DMS53 (cell line): ENCODE measurements at regions not wholly inside any gene's neighbourhood (a gene's known extent, or its start where the extent isn't known, plus 50 kb on each side); places are given as distances from the start of the nearest gene placed in this dataset.

Experiments used
- DNase-seq: peaks from one replicate; lab custom pipeline; 2025; lab: John Stamatoyannopoulos, UW

DNA sequence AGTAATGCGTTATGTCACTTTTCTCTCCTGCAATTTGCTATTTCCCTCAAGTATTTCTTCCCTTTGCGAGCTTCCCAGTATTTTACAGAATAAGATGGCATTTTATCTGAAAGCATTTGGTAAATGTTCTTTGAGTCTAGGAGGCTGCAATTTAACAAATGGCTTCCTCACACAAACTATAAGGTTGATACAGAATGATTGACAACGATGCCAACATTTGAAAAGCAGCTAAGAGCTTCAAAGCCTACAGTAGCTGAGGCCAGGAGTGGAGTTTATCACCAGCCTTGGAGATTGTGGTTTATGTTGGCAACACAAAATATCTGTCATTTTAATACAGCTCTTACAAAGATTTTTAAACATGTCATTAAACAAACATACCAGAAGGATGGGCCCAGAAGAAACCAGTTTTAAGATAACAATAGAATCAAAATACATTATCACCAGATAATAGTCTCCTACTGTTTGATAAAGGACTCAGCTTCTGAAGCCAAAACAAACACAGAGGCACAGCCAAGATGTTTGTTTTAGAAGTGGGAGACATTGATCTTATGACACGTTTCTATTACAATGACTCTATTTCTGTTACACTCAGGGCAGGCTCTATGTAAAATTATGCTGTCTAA is 711.4 kb upstream of the ACVR2A start:
- DNase-seq, result peak; percentile 17

DNA sequence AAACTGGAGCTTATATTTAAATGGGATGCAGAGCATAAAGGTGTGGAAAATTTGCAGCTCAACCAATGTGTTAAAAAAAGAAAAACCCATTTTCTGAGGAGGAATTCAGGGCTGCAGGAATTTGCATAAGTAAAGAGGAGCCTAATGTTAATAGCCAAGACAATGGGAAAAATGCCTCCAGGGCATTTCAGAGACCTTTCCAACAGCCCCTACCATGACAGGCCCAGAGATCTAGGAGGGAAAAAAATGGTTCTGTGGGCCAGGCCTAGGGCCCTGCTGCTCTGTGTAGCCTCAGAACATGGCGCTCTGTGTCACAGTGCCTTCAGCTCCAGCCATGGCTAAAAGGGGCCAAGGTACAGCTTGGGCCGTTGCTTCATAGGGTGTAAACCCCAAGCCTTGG is 719.7 kb upstream of the ACVR2A start:
- no peak for DNase-seq

DNA sequence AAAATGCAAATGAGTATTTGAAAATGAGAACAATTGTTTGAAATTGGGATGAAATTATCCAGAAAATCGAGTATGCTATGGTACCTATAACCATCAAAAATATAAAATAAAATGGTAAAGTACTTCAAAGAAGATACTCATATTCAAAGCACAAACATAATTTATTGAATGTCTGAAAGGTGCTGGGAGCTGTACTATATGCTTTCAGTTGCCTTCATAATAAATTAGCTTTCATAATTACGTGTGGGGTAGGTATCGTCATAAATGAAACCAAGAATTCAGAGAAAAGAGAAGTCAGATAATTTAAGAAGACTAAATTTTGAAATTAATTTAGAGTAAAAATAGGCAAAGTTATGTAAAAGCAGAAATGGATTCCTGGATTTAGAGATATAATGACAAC is 721.9 kb upstream of the ACVR2A start:
- DNase-seq, result no peak

DNA sequence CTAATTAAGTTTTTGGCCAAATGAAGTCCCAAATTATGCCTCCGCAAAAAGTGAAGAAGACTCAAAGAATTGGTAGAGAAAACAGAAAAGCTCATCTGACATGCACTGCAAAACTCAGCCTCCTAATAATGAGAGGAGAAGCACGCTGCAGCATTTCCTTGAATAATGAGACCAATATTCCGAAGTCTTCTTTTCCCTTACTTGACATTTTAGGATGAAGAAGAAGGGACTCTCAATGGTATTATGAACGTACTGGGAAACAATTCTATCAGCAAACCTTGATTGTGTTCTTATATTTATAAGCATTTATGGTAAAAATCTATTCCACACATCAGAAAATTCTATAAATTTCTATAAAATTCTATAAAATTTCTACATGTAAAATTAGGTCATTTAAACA is 733.9 kb upstream of the ACVR2A start:
- no peak for DNase-seq

DNA sequence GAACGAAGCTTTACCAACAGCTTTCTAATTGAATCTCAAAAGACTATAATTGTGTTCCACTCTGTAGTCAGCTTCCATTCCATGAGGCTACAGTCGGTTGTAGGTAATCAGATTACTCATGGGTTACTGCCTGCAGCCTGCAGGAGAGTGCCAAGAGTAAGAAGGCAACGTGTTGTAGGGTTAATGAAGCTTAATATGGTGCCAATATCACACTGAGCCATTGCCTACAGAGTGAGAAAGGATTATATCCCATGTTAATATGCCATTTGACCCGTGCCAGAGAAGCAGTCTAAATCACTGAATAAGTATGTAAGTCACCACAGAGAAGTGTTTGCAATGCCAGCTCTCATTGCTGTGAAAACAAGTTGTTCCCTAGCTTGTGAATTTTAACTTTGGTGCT is 734.5 kb upstream of the ACVR2A start:
- no peak for DNase-seq

DNA sequence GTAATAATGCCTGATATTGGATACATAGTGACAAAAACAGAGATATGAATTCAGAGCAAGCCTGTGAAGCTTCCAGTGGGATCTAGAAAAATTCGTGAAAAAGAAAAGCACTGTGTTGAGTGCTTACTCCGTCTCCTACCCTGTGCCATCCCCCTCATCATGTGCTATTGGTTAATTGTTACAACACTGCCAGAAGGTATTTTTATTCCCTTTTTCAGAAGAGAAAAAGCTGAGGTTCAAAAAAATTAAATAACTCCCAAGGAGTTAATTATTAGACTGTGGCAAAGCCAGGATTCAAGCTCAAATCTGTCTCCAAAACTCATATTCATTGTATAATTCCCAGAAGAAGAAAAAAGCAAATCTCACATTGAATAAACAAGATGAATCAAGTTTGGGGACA is 735.5 kb upstream of the ACVR2A start:
- DNase-seq, result no peak

DNA sequence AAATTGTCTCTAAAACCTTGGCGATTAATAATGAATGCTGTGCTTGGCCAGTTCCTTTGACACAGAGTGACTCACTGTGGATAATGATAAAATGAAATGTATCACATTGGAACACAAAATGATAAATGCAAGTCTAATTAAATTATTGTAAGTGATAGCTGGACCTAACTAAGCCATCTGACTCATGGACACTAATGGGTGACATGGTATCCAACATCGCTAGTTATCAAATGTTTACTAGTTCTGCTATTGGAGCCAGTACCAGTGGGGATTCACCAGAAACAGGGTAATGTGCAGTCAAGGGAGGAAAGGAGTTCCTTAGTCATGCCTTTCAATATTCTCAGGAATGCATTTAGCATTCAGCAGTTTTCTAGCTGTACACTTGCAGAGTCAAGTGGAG is 736.3 kb upstream of the ACVR2A start:
- no peak for DNase-seq

DNA sequence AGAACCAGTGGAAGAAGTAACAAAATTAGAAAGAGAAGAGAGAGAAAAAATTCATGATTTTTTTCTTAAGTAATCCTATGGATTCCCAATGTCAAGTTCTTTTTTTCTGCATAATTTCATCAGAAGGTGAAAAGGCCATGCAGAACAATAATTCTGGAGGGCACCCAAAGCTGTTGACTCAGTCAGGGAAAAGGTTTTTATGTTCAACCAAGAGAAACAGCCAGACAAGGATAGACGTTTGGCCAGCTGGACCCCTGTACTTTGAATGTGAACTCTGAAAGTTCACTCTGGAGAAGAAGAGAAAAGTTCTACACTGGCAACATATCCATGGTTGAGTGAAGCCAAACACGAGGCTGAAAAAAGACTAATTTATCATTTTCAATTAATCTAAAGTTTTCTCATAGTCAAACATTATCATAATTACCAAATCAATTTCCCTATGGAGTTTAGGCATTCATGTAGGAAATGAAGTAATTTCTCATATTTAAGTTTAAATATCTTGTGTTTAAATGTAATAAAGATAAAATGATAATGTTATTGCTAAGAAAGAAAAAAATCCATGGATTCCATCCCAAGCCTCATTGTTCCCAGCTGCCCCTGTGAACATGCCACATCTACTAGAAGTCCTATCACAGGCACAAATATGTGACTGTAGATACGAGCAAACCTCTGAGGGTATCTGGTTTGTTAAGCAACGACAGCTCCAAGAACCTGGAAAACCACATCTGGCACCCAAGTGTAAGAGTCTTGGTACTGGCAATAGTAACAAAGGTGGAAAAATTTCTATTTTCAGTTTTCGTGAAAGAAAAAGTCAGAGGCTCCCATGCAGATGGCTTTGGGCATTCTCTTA is 742.7 kb upstream of the ACVR2A start:
- no peak for DNase-seq

DNA sequence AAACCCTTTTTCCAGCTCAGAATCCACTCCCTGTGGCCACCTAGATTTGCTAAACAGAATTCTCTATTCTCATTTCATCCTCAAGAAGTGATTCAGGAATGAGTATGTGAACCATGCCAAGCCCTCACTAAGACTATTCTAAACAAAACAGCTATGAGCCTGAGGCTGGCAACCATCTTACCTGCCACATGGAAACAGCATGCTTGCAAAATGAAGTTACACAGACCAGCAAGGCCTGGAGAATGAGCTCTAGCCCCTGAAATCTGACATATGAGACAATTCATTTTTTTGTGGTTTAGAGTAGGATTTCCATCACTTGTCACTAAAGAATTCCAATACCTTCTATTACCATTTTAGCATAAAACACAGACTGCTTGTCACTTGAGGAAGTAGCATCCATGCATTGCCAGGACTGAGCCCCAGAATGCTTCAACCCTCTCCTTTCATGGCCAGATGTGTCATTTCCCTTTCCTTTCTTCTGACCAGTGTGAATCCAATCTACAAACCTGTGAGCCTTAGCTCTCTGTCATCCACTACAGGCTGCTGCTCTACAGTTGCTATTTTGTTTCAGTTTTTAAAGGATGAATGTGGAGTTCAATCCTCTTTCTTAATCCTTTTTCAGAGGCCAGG is 744.3 kb upstream of the ACVR2A start:
- no peak for DNase-seq

DNA sequence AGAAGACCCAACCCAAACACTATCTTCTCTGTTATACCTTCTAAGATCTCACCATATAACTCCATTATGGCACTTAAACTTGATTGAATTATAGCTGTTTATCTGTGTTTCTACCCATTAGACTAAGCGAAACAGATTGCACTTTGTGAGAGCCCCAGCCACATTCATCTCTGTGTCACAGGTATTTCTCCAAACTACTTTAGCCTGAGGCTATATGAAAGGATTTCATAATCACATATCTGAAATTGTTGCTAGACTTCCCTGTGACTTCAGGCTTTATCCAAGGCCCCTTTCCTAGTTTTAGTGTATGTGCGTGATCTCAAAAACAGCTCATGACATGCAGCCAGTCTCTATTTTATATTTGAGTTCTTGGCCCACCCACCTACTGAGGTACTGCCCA is 745.0 kb upstream of the ACVR2A start:
- no peak for DNase-seq

DNA sequence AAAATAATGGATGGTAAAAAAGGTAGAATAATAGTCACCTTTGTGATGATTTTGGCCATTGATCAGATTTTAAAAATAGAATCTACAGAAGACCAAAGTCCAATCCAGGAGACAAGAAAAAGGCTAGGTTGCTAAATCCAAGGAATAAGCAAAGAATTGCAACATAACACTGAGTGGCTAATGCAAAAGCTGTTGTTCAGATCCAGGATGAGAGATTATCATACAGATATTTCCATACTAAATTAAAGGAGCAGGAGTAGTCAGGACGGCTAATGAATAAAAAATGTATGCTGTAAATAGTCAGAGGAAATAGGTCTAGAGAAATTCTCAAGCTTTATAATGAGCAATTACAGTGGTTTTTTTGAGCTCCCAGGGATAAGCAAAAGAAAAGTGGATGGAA is 745.9 kb upstream of the ACVR2A start:
- DNase-seq, result no peak

DNA sequence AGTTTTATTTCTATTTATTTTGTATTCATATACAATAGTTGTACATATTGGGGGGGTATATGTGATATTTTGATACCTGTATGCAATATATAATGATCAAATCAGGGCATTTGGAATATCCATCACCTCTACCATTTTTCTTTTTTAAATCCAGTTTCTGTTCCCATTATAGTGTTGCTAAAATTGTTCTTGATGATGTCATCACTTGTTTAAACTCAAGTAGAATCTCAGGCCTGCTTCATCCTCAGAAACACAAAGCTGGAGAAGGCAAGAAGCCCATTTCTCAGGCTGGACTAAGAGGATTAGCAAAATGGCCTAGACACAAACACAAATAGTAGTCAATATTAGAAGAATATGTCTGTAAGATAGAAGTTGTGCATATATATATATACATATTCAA is 747.1 kb upstream of the ACVR2A start:
- DNase-seq, result no peak

DNA sequence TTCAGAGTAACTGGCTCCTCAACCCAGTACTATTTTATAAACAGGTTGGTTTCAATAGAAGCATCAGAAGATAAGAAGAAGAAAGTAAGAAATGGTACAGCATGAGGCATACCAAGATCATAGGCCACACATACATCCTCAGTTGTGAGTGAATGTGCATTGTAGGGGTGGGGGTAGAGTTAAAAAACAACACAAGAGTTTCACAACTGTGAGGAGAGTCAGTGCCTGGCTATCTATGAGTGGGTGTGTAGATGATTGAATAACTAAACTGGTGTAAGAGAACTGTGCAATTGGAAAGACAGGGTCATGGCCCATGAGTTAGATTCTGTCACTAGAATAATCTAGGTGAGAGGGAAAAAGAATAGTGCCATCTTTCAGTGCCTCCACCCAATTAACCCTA is 748.2 kb upstream of the ACVR2A start:
- DNase-seq, result no peak

DNA sequence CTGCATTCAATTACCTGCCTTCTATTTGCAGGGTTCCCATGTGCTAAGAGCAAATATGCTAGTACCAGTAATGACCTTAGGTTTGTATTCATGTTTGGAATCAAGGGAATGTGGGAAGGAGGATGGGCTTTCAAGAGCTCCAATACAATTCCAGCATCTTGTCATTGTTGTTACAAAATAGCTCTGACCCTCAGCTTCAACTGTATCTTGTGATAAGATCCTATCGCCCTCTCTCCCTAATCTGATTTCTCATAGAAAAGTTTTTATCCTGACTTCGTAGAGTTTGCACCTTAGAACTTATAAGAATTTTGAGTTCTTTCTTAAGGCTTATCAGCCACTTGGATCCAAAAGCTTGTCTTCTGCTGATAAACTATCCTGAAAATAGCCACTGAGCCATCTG is 749.5 kb upstream of the ACVR2A start:
- no peak for DNase-seq

DNA sequence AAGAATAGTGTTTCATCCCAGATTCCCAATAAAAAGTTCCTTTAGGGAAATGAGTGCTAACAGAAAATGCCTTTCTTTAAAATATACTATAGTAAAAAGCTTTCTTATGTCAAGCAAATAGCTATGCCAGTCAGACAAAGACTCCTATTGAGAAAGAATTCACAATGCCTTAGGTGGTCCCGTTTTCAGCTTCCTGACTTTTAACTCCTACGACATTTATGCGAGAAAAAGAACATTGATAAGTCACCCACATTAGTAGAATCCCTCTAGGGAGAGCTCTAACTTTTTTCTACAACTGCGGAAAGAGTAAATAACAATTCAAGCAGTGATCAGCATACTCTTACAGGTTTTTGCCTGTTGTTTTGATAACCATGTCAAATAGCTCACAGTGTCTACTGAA is 750.8 kb upstream of the ACVR2A start:
- no peak for DNase-seq

DNA sequence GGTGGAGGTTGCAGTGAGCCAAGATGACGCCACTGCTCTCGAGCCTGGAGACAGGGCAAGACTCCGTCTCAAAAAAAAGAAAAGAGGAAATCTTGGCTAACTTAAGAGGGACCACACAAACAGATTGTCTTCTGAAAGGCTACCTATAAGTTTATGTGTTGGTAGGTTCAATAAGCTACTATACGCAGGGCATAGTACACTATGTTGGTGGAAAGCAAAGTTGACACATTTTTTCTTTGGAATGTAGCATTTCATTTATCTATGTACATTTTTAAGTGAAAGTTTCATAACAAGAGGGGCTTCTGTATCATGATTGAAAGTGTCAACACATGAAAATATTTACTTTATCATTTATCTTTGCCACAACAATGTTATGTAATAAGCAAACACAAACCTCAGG is 752.6 kb upstream of the ACVR2A start:
- no peak for DNase-seq

DNA sequence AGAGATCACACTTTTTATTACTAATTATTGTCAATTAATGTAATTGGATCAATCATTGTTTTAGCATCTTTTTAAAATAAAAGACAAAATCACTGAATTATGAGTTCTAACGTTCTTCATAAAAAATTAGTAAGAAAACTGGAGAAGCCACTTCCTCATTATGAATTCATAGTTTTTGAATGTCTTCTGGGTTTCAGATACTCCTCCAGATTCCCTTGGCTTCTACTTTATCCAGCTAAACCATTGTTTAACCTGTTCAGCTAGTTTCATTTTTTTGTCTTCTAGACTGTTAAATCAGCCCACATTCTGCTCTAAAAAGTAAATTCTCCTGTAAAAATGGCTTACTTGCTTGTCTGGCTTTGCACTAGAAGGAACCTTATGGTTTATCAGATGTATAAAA is 753.4 kb upstream of the ACVR2A start:
- no peak for DNase-seq

DNA sequence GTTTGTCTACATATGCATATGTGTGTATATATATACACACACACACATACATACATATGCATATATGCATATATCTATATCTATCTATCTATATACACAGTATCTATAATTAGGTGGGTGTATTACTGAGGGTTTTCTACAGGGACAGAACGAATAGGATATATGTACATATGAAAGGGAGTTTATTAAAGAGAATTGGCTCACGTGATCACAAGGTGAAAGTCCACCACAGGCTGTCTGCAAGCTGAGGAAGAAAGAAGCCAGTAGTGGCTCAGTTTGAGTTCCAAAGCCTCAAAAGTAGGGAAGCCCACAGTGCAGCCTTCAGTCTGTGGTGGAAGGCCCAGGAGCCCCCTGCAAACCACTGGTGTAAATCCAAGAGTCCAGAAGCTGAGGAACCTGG is 756.0 kb upstream of the ACVR2A start:
- DNase-seq, result no peak

DNA sequence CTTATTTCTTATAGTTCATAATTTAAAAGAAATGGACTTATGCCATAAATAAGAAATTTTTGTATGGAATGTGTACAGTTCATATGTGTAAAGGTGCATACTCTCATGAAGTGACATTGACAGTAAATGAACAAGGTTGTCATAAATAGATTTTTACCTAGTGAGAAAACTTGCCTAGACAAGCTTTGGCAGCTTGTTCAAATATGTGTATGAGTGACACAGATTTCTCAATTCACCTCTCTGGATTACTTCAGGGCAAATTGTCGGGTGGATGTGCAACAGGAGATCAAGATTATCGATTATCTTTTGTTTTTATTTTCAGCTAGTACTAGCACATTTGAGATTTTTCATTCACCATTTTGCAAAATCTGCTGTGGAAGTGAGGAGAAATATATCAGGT is 758.1 kb upstream of the ACVR2A start:
- DNase-seq, result no peak

DNA sequence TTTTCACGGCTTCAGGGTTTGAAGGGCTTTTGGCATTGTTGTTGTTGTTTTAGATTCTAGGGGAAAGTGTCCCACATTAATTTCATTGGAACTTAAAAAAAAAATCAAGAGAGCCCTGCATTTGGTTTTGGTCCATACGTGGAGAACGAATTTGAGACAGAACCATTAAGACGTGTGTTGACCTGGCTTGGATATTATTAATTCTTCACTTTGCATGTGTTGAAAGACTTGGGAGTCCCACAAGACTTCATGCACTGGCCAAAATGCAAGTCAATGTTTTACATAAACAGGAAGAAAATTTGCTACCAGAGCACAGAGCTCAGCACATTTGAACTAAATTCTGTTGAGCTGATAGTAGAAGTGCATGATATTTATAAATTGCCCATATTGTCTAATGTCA is 761.2 kb upstream of the ACVR2A start:
- DNase-seq, result no peak

DNA sequence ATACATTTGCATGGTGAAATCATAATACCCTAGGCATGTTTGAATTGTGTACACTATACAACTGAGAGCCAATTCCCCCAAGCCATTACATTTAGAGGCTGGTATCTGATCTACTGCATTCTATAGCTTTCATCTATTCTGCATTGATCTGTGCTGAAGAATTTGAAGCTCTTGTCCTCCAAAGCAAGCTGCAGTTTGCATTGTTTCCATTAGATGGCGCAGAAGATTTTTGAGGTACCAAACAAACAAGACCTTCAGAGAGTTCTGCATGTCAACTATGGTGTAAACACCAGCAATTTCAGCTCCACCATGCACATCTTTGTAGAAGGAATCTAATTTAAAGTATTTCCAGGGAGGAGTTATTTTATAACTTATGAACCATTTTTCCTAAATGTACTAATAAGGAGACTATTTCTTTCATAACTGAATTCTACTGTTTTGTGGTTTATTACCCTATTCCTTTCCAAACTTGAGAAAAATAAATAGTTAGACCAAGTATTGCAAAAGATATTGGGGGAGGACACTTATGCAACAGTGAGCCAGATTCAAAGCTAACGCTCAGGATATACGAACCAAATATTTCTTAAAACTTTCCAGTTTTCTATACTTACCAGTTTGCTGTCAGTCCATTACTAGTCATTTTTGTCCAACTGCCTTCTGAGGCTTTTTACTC is 761.8 kb upstream of the ACVR2A start:
- DNase-seq, result peak; percentile 54

DNA sequence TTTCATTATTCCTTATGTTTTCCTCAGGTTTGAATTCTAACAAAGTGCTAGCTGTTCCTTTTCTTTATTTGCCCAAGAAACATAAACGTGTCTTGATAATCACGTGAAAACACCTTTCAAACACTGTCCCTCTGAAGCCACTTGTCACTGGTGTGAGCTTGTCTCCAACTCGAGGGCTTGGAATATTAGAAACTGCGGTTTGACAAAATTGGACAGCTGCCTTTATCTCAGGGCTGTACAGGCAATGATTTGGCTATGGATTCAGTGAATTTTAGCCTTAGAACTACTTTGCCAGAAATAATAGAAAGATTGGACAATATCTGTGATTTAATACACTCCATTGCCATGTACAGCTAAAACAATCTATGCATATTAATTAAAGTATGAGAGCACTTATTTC is 763.0 kb upstream of the ACVR2A start:
- DNase-seq, result no peak

DNA sequence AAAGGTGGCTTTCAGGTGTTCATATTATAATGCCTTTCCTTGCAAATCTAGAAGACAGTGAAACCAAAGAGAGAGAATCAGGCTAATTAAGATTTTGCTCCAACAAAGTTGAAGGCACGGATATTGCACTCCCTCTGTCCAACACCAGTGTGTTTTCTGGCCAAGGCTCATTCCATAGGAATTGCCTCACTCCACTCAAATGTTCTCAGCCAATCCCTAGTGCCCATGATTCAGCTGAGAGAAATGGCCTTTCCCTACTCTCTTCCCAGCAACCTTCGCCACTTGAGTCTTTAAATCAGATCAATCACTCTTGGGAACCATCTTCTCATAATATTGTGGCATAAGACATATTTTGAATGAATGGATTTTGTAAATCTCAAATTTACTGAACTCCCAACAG is 768.2 kb upstream of the ACVR2A start:
- no peak for DNase-seq
